Gastrocnemius medialis (tissue), 4 donors: ENCODE measurements at regions not wholly inside any gene's neighbourhood (a gene's known extent, or its start where the extent isn't known, plus 50 kb on each side); places are given as distances from the start of the nearest gene placed in this dataset.

Experiments used
- ATAC-seq, 2 donors: fragments of 150-250 bp; one replicate each; pipeline ENCODE4 v1.9.1; 2016
- DNase-seq, 2 donors: peaks; one replicate each; pipeline ENCODE4 v3.0.0-alpha.2; 2019
- H3K27ac ChIP-seq, 4 donors: fragments of 200-600 bp; sonication (generic); 1 replicate in 1 of 4; 2 replicates in 3 of 4; pipeline ENCODE4 v1.5.1; 2016 to 2018; ENCODE audit warnings: mild to moderate bottlenecking in 2 of 4, moderate library complexity in 1 of 4
- H3K27me3 ChIP-seq, 3 donors: fragments of 200-600 bp; sonication (generic) in 2 of 3; 1 replicate in 1 of 3; 2 replicates in 2 of 3; pipeline versions ENCODE4 v1.5.1 to v1.6.0; 2016 to 2019; ENCODE audit warnings: mild to moderate bottlenecking in 1 of 3, moderate library complexity in 1 of 3
- H3K36me3 ChIP-seq, 2 donors: fragments of 200-600 bp; sonication (generic) in 1 of 2; one replicate each; pipeline ENCODE4 v1.5.1; 2017 to 2018
- H3K4me1 ChIP-seq, 2 donors: fragments of 200-600 bp; sonication (generic) in 1 of 2; one replicate each; pipeline ENCODE4 v1.5.1; 2016 to 2017; ENCODE audit warnings: mild to moderate bottlenecking in 2 of 2
- H3K4me3 ChIP-seq, 4 donors: fragments of 200-600 bp; sonication (generic) in 3 of 4; 1 replicate in 1 of 4; 2 replicates in 3 of 4; pipeline ENCODE4 v1.5.1; 2016 to 2019; ENCODE audit warnings: mild to moderate bottlenecking in 2 of 4
- H3K9me3 ChIP-seq, 3 donors: fragments of 200-600 bp; sonication (generic) in 2 of 3; 1 replicate in 1 of 3; 2 replicates in 2 of 3; pipeline ENCODE4 v1.5.1; 2016 to 2019
- POLR2A ChIP-seq, 2 donors: fragments of 450-650 bp; IDR thresholded peaks; one replicate each; pipeline ENCODE4 v1.6.1; 2017; ENCODE audit warnings: antibody characterized with exemption in 2 of 2, mild to moderate bottlenecking in 2 of 2, moderate library complexity in 2 of 2
- in situ Hi-C, 4 donors: fragments of 200-750 bp; cut with MboI; loops; one replicate each; pipeline versions ENCODE4 v1.15.0 to v1.8.0; 2017; ENCODE audit warnings: low sequenced_read_pairs in 4 of 4
- intact Hi-C: fragments of 100-400 bp; cut with DNase I; formaldehyde crosslinking; loops from one replicate; pipeline ENCODE4 v1.15.1; 2023; ENCODE audit warnings: low total_unique reads
- TF ChIP-seq, protein P1 (sequence below), 5 experiments: fragments of 450-650 bp in 3 of 5; fragments of 200-600 bp in 2 of 5; sonication (generic) in 2 of 5; IDR thresholded peaks in 4 of 5; conservative IDR thresholded peaks in 1 of 5; 1 replicate in 4 of 5; 2 replicates in 1 of 5; pipeline ENCODE4 v1.5.1; 2016 to 2019; ENCODE audit warnings: antibody characterized with exemption in 5 of 5, mild to moderate bottlenecking in 3 of 5, moderate library complexity in 3 of 5

DNA sequence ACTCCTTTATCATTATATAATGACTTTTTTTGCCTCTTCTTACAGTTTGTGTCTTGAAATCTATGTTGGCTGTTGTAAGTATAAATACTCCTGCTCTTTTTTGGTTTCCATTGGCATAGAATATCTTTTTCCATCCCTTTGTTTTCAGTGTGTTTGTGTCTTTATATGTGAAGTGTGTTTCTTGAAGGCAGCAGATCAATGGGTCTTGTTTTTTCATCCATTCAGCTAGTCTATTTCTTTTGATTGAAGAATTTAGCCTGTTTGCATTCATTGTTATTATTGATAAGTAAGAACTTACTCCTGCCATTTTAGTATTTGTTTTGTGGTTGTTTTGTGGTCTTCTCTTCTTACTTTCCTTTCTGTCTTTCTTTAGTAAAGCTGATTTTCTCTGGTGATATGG, 322.8 kb downstream of the PLA2G4A start:
- no peaks in the 10 kb centered on the region for H3K27me3 ChIP-seq
- no peak overlapping the region for H3K4me3 ChIP-seq
- no peaks in the 10 kb centered on the region for H3K36me3 ChIP-seq
- in situ Hi-C loops = no loop called here
- no peak for ATAC-seq
- intact Hi-C loops = no loop called here
- no peaks in the 10 kb centered on the region for H3K9me3 ChIP-seq
- H3K4me1 ChIP-seq = no peaks in the 10 kb centered on the region
- no peak overlapping the region for H3K27ac ChIP-seq
- no peak for DNase-seq
- no peak for TF ChIP-seq POLR2A (IDR thresholded peaks at IDR 0.05)
- TF ChIP-seq, protein P1, sequence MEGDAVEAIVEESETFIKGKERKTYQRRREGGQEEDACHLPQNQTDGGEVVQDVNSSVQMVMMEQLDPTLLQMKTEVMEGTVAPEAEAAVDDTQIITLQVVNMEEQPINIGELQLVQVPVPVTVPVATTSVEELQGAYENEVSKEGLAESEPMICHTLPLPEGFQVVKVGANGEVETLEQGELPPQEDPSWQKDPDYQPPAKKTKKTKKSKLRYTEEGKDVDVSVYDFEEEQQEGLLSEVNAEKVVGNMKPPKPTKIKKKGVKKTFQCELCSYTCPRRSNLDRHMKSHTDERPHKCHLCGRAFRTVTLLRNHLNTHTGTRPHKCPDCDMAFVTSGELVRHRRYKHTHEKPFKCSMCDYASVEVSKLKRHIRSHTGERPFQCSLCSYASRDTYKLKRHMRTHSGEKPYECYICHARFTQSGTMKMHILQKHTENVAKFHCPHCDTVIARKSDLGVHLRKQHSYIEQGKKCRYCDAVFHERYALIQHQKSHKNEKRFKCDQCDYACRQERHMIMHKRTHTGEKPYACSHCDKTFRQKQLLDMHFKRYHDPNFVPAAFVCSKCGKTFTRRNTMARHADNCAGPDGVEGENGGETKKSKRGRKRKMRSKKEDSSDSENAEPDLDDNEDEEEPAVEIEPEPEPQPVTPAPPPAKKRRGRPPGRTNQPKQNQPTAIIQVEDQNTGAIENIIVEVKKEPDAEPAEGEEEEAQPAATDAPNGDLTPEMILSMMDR (IDR thresholded peaks at IDR 0.05 in 4 of 5, conservative IDR thresholded peaks at IDR 0.05 in 1 of 5) = no peak

DNA sequence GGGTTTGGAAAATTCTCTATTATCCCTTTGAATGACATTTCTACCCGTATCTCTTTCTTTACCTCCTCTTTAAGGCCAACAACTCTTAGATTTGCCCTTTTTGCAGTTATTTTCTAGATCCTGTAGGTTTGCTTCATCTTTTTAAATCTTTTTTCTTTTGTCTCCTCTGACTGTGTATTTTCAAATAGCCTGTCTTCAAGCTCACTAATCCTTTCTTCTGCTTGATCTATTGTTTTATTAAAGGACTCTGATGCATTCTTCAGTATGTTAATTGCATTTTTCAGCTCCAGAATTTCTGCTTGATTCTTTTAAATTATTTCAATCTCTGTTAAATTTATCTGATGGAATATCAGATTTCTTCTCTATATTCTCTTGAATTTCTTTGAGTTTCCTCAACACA, 324.3 kb downstream of the PLA2G4A start:
- H3K4me1 ChIP-seq = no peaks in the 10 kb centered on the region
- intact Hi-C loops (no loop called here), in situ Hi-C loops (no loop called here)
- H3K36me3 ChIP-seq = no peaks in the 10 kb centered on the region
- H3K27me3 ChIP-seq = no peaks in the 10 kb centered on the region
- no peak overlapping the region for H3K4me3 ChIP-seq
- no peak for DNase-seq
- no peak for TF ChIP-seq POLR2A (IDR thresholded peaks at IDR 0.05)
- TF ChIP-seq, protein P1 (IDR thresholded peaks at IDR 0.05 in 4 of 5, conservative IDR thresholded peaks at IDR 0.05 in 1 of 5) = no peak
- ATAC-seq = no peak
- H3K9me3 ChIP-seq = no peaks in the 10 kb centered on the region
- no peak overlapping the region for H3K27ac ChIP-seq

DNA sequence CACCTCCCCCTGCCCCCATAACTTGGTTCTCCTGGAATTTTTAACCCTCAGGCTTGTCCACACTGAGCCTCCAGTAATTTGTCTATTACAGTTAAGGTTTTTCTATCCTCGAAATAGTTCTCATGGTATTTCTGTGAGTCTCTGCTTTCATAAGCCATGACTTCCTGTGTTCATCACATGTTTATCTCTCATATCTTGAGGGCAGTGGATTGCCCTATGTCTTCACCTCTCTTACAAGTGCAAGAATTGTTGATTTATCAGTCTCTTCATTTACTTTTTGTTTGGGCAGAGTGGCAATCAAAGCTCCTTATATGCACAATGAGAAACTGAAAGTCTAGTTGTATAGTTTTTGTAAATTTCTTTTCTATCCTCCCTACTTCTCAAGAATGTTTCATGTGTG, 328.4 kb downstream of the PLA2G4A start:
- no peak for ATAC-seq
- no peak for TF ChIP-seq POLR2A (IDR thresholded peaks at IDR 0.05)
- TF ChIP-seq, protein P1 (IDR thresholded peaks at IDR 0.05 in 4 of 5, conservative IDR thresholded peaks at IDR 0.05 in 1 of 5) = no peak
- intact Hi-C loops (no loop called here), in situ Hi-C loops (no loop called here)
- DNase-seq = no peak
- H3K36me3 ChIP-seq = no peaks in the 10 kb centered on the region
- no peak overlapping the region for H3K4me3 ChIP-seq
- no peaks in the 10 kb centered on the region for H3K9me3 ChIP-seq
- H3K27me3 ChIP-seq = no peaks in the 10 kb centered on the region
- H3K27ac ChIP-seq = no peak overlapping the region
- H3K4me1 ChIP-seq = no peaks in the 10 kb centered on the region

DNA sequence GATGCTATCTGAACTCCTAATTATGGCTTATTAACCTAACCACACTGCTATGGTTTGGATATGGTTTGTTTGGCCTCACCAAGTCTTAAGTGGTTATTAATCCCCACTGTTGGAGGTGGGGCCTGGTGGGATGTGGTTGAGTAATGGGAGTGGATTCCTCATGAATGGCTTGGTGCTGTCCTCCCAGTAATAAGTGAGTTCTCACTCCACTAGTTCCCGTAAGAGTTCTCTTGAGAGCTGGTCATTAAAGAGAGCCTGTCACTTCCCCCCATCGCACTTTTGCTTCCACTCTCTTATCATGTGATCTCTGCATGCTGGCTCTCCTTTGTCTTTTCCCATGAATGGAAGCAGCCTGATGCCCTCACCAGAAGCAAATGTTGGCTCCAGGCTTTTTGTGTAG, 328.8 kb downstream of the PLA2G4A start:
- H3K4me1 ChIP-seq = no peaks in the 10 kb centered on the region
- in situ Hi-C loops = no loop called here
- no peak overlapping the region for H3K27ac ChIP-seq
- intact Hi-C loops = no loop called here
- no peaks in the 10 kb centered on the region for H3K36me3 ChIP-seq
- H3K4me3 ChIP-seq = no peak overlapping the region
- ATAC-seq (no peak), DNase-seq (no peak)
- H3K9me3 ChIP-seq = no peaks in the 10 kb centered on the region
- no peaks in the 10 kb centered on the region for H3K27me3 ChIP-seq
- TF ChIP-seq POLR2A (IDR thresholded peaks at IDR 0.05) = no peak
- TF ChIP-seq, protein P1 (IDR thresholded peaks at IDR 0.05 in 4 of 5, conservative IDR thresholded peaks at IDR 0.05 in 1 of 5) = no peak

- in situ Hi-C loops (no loop called here), intact Hi-C loops (no loop called here)
- no peaks in the 10 kb centered on the region for H3K4me1 ChIP-seq
- H3K9me3 ChIP-seq = no peaks in the 10 kb centered on the region
- H3K4me3 ChIP-seq = no peak overlapping the region
- no peak overlapping the region for H3K27ac ChIP-seq
- H3K27me3 ChIP-seq = no peaks in the 10 kb centered on the region
- no peak for ATAC-seq
- DNase-seq = no peak
- no peaks in the 10 kb centered on the region for H3K36me3 ChIP-seq
- TF ChIP-seq POLR2A (IDR thresholded peaks at IDR 0.05) = no peak
- TF ChIP-seq, protein P1 (IDR thresholded peaks at IDR 0.05 in 4 of 5, conservative IDR thresholded peaks at IDR 0.05 in 1 of 5) = no peak
Observed at GRCh38 chr1:187167555-187167954, 338.8 kb downstream of the PLA2G4A start.
